GM18502 (cell line): ENCODE measurements at regions not wholly inside any gene's neighbourhood (a gene's known extent, or its start where the extent isn't known, plus 50 kb on each side); places are given as distances from the start of the nearest gene placed in this dataset.

ENCODE experiments used
- ATAC-seq: cut with Tn5 transposase; IDR thresholded peaks from one replicate; pipeline ENCODE4 v1.9.1; 2021; ENCODE audit warnings: mild to moderate bottlenecking; ENCODE audit not compliant: unreplicated experiment, poor library complexity

DNA sequence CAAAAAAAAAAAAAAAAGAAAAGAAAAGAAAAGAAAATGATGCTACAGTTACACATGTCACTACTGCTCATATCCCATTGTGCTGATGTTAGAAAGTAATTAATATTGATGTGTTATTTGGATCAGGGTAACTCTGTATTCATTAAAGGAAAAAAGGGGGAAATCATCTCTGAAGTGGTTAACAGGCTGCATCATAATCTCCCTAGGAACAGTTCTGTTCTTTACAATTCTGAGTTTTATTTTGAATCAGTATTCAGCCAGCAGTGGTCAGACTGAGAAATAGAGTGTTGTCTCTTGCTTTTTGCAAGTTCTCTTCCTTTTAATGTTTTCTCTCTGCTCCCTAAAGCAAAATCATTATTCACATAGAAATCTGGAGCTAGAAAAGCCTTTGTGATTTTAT is 128.6 kb upstream of the CRY1 start:
- ATAC-seq, result no peak

DNA sequence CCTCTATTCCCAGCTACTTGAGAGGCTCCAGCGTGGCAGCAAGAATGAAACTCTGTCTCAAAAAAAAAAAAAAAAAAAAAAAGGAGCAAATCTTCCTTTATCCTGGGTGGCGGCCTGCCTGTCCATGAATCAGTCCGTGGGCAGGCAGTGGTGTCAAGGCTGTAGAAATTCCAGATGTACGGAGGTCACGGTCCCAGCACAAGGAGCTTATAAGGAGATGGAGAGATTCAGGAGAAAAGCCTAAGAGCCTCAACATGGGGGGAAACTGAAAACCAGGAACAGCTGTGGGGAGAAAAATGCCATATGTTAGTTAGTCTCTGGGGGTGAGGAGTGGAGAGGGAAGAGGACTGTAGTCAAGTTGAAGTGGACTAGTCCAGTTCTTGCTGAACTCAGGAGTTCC is 130.5 kb upstream of the CRY1 start:
- no peak for ATAC-seq

DNA sequence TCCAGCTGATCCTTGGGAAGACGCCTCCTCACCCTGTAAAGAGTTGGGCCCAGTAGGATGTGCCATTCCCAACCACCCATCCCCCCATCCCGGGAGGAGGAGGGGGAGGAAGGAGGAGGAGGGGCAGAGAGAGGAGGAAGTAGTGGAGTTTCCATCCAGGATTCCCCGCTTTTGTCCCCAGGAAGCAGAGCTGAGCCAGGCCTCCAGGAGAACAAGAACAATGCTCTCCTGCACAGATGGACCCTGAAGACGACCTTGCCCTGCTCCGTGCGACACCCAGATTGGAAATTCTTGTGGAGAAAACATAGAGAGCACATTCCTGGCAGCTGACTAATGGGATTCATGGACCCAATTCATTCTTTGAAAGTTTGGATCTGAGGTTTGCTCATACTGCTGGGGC is 132.3 kb upstream of the CRY1 start:
- ATAC-seq, result no peak

DNA sequence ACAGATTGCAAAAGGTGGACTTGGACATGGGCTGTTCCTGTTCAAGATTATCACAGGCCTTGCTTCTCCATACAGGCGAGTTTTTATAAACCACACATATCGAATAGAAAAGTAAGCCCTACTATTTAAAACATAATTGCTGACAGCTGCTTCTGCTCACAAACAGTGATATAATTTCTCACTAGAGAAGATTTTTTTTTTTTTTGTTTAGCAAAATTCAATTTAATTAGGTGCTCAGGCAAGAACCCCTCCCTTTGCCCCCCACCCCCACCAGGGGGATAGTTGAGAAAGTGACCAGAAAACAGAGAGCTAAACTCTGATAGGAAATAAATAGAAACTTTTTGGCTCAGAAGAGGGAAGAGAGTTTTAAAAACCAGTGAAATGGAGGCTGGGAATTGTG is 132.8 kb upstream of the CRY1 start:
- ATAC-seq, result no peak

DNA sequence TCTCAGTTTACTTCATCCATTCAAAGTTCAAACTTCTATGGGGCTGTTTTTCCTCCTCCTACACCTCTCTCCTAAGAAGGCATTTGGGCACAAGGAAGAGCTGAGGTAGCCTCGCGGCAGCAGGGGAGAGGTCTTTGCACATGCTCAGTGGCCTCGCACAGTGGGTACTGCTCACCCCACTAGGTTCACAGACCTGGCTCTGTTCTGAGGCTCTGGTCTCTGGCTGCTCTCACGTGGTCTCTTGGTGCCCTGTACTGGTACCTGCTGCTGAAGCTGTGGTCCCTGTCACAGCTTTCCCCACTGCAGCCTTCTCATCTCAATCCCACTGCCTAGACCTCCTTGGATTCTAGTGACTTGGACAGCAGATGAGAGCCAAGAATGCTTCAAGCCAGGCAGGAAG is 134.7 kb upstream of the CRY1 start:
- ATAC-seq, result no peak

DNA sequence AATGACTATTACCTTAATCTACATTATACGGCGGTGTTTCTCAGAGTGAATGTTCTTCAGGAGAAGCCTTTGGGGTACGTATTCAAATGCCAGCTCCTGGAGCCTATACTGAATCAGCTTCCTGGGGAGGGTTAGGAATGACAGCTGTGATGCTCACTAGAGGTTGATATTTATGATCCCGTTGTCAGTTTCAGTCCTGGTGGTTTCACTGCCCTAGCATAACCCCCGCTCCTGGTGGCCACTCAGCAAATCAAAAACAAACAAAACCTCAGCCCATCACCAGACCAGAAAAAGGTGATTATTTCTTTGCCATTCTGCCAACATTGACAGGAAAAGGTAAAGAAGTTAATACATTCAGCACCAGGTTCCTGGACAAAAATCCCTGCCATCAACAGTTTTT is 136.5 kb upstream of the CRY1 start:
- no peak for ATAC-seq

DNA sequence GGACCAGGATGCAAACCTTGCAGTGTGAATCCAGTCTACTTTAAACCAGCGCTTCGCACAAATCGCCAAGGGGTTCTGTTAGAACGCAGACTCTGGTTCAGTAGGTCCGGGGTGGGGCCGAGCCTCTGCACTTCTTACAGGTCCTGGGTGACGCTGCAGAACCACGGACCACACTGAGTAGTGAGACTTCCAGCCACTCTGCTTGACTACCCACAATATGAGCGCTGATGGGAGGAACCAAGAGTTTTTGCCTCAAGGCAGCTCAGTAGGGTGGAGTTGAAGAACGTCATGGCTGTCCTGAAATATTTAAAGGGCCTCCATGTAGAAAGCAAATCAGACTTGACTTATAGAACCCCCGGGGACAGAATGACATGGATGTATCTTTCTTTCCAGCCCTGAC is 138.0 kb upstream of the CRY1 start:
- ATAC-seq, result no peak

DNA sequence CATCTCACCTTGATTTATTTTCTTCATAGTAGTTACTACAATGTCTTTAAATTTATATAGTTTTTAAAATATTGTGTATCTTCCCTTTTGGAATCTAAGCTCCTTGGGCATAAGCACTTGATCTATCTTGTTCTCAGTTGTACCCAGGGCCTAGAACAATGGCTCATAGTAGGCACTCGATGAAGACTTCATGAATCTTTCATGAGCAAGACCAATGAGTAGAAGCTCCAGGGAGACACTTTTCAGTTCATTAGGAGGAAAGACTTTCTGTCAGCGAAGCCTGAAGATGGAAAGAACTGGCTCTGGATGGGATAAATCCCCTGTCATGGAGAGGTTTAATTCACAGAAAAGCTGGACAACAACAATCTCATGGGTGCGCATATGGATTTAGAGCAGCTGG is 140.2 kb upstream of the CRY1 start:
- no peak for ATAC-seq

DNA sequence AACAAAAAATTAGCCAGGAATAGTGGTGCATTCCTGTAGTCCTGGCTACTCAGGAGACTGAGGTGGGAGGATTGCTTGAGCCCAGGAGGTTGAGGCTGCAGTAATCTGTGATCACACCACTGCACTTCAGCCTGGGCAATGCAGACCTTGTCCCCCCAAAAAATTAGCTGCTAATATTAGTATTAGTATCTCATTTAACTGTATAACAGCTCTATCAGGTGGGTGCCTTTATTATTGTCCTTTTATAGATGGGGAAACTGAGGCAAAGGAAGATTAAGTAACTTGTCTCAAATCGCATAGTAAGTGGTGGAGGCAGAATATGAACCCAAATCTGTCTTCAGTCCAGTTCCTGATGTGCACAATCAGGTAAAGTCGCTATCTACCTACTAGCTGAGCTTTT is 142.3 kb upstream of the CRY1 start:
- no peak for ATAC-seq

DNA sequence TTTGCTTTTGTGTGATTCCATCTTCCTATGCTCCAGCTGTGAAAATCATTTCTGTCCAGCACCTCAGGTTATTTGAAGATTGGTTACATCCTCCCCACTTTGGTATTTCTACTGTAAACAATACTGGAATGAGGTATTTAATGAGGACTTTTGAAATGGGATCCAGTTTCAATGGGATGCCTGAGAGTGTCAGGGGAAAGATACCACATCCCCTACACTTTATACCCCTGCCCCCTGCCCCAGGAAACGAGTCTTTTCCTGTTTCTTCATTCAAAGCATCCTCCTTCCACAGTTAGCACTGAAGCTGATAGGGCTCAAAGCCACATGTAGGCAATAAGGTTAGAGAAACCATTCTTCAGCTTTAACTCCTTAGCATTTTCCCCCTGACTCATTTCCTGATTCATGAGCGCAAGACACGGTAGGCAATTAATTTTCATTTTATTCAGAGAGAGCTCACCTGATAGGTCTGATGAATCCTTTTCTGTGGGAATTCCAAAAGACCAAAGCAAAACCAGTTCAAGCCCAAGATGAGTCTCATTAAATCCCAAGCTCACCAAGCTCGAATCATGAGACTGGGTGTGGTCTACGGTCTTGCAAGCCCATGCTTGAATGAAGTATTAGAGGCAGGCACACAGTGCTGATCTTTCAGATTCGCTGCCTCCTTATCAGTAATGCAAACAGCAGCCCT is 143.6 kb upstream of the CRY1 start:
- no peak for ATAC-seq

DNA sequence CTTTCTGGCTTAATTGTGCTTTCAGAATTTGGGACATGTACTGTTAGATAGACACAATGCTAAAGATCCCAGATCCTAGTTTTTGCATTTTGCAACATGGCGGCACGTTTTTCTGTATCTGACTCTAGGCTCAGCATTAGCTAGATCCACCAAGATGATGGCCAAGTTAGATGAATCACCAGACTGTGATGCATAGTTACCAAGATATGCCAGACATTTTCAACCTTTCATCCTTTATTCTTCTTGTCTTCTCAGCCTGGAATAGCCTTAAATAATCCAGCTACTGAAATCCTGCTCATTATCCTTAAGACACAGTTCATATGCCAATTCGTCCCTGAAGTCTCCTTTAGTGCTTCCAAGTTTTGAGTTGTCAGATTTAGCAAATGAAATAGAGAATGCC is 144.9 kb upstream of the CRY1 start:
- no peak for ATAC-seq

DNA sequence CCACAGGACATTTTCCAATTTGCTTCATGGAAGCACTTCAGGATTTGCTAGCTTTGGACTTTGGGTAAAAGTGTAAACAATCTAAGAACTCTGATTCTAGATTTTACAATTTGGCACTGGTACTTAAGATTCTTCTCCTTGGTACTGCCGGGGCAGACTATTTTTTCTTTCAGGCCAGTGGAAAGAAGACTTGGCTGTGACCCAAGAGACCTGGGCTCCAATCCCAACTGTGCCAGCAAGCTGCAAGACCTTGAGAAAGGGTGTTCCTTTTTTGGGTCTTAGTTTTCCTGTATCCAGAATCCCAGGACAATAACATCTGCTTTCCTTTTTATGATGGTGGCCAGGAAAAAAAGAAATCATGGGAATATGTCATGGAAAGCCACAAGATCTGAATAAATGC is 148.1 kb upstream of the CRY1 start:
- no peak for ATAC-seq

DNA sequence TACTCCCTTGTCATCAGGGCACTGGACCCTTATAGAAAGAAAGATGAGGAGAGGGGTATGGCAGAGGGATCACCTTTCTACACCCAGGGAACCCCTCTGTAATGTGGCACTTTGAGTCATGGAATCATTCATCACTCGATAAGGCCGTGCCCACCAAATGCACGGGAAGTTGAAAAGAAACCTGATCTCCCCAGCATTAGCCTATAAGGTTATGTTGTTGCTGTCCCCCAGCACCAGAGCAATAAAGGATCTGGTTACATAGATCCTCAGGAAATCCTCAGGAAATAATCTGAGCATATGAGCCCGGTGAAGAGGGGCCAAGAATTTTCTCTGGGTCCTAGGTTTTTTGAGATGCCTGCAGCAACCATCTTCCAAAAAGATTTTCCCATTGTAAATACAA is 148.8 kb upstream of the CRY1 start:
- ATAC-seq, result no peak

DNA sequence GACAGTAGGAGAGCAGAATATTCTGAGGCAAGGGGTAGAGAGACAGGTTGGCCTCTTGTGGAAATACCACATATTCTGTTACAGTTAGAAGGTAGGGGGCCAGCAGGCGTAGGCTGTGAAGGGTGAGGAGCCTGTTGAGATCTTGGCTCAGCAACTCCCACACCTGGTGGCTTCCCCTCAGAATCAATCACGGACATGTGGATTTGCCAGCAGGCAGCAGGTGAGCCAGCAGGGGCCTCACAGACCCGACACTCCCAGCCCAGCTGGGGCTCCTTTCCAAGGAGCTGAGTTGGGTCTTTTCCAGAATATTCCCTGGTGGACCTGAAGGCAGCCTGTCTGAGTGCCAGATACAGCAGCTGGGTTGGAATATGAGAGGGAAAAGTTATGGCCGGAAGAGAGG is 150.0 kb upstream of the CRY1 start:
- ATAC-seq, result no peak

DNA sequence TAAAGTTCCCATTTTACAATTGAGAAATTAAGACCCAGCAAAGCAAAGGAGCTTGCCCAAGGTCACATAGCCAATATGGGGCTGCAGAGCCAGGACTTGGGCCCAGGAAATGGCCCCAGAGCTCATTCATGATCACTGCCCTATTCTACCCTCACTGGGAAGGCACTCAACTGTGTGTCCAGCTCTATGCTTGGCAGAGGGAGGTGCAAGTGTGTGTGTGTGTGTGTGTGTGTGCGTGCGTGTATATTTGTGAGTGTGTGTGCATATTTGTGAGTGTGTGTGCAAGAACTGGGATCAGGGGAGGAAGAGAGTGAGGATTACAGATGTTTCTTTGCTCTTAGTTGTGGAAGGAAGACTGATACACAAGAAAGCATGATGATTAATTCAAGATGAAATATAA is 151.2 kb upstream of the CRY1 start:
- no peak for ATAC-seq

DNA sequence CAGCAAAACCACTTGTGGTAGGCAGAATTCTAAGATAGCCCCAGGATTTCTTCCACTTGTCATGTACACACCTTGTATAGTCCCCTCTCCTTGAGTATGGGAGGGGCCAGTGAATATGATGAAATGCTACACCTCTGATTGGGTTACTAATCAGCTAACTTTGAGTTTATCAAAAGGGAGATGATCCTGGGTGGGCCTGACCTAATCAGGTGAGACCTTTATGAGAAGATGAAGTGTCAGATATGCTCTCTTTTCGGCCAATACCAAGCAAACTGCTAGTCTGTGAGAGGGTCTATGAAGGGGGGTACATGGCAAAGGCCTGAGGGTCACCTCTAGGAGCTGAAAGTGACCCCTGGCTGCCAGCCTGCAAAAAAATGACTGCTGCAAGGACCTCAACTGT is 154.3 kb upstream of the CRY1 start:
- no peak for ATAC-seq

DNA sequence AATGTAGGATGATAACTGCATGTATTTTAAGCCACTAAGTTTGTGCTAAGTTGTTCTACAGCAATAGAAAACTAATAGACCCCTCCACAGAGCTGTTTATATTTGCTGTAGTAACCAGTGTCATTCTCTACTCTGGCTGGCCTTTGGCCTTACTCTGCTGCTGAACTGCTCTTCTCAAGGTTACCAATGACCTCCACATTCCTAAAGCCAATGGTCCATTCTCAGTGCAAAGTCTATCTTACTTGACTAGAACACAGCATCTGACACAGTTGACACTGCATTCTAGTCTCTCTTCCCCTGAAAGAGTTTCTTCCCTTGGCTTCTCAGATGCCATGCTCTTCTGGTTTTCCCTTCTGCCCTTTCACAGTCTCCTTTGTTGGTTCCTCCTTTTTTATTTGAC is 154.8 kb upstream of the CRY1 start:
- no peak for ATAC-seq

DNA sequence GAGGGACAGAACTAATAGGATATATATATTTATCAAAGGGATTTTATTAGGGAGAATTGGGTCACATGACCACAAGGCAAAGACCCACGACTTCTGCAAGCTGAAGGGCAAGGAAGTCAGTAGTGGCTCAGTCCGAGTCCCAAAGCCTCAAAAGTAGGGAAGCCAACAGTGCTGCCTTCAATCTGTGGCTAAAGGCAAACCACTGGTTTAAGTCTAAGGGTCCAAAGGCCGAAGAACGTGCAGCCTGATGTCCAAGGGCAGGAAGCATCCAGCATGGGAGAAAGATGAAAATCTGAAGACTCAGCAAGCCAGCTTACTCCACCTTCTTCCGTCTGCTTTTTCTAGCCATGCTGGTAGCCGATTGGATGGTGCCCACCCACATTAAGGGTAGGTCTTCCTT is 157.9 kb upstream of the CRY1 start:
- ATAC-seq, result no peak

DNA sequence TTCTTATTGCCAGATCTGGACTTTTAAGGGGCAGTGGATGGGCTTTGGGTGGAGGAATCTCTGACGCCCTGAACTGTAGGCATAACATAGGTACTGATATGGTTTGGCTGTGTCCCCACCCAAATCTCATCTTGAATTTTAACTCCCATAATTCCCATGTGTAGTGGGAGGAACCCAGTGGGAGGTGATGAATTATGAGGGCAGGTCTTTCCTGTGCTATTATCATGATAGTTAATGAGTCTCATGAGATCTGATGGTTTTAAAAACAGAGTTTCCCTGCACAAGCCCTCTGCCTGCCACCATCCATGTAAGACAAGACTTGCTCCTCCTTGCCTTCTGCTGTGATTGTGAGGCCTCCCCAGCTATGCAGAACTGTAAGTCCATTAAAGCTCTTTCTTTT is 160.0 kb upstream of the CRY1 start:
- no peak for ATAC-seq

DNA sequence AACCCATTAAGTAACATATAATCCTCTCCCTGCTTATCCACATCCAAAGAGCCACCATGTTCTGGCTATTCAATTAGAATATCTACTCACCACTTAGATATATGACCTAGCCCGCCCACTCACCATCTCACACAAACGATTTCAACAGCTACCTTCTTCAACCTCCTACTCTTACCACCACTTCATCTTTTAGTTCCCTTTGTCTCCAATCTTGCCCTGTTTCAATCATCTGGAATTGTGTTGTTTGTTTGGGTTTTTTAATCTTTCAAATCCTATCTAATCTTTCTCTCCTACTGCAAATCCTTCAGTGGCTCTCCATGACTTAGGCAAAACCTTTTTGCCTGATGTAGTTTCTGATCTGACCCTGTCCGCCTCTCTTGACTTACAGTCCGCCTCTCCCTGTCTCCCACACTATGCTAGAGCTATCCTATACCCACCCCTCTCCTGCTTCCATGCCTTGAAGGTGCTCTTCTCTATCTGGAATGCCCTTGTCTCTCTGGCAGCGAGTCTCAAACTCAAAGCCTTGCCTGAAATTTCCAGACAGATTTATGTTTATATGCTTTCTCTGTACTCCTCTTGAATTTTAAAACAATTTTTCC is 161.0 kb upstream of the CRY1 start:
- ATAC-seq, result no peak

DNA sequence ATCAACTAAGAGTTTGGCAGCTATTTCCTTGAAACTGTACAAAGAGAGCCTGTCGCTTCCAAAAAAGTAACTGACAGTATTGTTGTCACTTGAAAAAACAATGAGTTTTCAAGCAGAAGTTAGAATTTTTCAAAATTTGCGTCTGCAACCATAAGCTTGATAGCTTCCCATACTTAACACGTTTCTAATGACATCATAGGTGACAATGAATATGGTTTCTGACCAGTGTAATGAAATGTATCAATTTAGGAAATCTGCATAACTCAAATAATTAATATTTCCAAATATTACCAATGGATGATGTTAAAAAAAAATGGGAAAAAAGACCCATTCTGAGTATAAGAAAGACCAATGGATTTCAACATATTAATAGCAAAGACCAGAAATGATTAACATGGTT is 165.4 kb upstream of the CRY1 start:
- ATAC-seq, result no peak

DNA sequence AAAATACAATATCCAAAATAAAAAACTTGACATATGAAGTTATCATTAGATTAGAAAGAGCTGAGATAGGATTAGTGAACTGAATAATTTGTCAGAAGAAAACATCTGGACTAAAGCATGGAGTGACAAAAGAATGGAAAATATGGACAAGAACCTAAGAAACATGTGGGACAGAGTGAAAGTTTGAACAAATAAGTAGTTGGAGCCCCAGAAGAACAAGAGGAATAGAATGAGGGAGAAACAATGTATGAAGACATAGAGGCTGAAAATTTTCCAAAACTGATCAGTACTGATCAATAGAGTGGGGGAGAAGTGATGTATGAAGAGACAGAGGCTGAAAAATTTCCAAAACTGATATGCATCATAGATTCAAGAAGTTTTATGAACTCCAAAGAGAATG is 170.6 kb upstream of the CRY1 start:
- no peak for ATAC-seq

DNA sequence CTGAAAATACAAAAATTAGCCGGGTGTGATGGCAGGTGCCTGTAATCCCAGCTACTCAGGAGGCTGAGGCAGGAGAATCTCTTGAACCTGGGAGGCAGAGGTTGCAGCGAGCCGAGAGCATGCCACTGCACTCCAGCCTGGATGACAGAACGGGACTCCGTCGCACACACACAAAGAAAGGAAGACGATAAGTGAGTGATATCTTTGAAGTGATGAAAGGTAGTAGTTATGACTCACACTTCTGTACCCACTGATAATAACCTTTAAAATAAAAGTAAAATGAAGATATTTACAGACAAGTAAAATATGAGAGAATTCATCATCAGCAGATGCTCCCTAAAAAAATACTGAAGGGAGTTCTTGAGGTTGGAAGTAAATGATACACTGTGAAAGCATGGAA is 171.3 kb upstream of the CRY1 start:
- no peak for ATAC-seq
